CD4-positive, alpha-beta T cell treated with Interleukin-2 at 100 ng/mL for 4 hours (primary cell): ENCODE measurements at regions not wholly inside any gene's neighbourhood (a gene's known extent, or its start where the extent isn't known, plus 50 kb on each side); places are given as distances from the start of the nearest gene placed in this dataset.
"Not testable (repeated sequence)": the region's sequence is repeated elsewhere in the genome, so short reads cannot be mapped to it uniquely, and the experiment has no call there.

Experiments used
- DNase-seq: peaks from one replicate; pipeline ENCODE4 v3.0.0-alpha.2; 2020; ENCODE audit warnings: low spot score

GRCh38 chr5:50898966-50899365 is 232.5 kb downstream of the PARP8 start:
- DNase-seq = no peak

- no peak for DNase-seq
Measured at GRCh38 chr5:50900952-50901510, 234.6 kb downstream of the PARP8 start.

- no peak for DNase-seq
Measured at GRCh38 chr5:50903651-50904050, 237.2 kb downstream of the PARP8 start.

GRCh38 chr5:50905996-50906570 is 239.6 kb downstream of the PARP8 start:
- no peak for DNase-seq

- not testable (repeated sequence) for DNase-seq
Measured at GRCh38 chr5:50920160-50920559, 253.7 kb downstream of the PARP8 start.

GRCh38 chr5:50921366-50922133 is 255.1 kb downstream of the PARP8 start:
- no peak for DNase-seq

- not testable (repeated sequence) for DNase-seq
Measured at GRCh38 chr5:50922134-50922941, 255.9 kb downstream of the PARP8 start.

GRCh38 chr5:50922942-50923767 is 256.7 kb downstream of the PARP8 start:
- no peak for DNase-seq

GRCh38 chr5:50923768-50924494 is 257.5 kb downstream of the PARP8 start:
- no peak for DNase-seq

- DNase-seq = no peak
Measured at GRCh38 chr5:50927953-50928352, 261.5 kb downstream of the PARP8 start.

- no peak for DNase-seq
Measured at GRCh38 chr5:50929174-50929573, 262.7 kb downstream of the PARP8 start.

- DNase-seq = no peak
Measured at GRCh38 chr5:50934343-50934742, 267.9 kb downstream of the PARP8 start.

GRCh38 chr5:50945139-50945538 is 278.7 kb downstream of the PARP8 start:
- no peak for DNase-seq

GRCh38 chr5:50947906-50948683 is 281.7 kb downstream of the PARP8 start:
- no peak for DNase-seq

GRCh38 chr5:50953290-50953689 is 286.9 kb downstream of the PARP8 start:
- no peak for DNase-seq

GRCh38 chr5:50958852-50959457 is 292.5 kb downstream of the PARP8 start:
- DNase-seq = peak; percentile 18

- peak; percentile 63 for DNase-seq
Measured at GRCh38 chr5:50962934-50963872, 296.8 kb downstream of the PARP8 start.

GRCh38 chr5:50963971-50964745 is 297.7 kb downstream of the PARP8 start:
- no peak for DNase-seq
